Calu3 (cell line): ENCODE measurements at regions not wholly inside any gene's neighbourhood (a gene's known extent, or its start where the extent isn't known, plus 50 kb on each side); places are given as distances from the start of the nearest gene placed in this dataset.

Source experiments
- BruUV-seq: library from RNA; stranded (reverse); fragments of 400-500 nt; replicated peaks from 2 replicates; lab custom pipeline; 2021; lab: Mats Ljungman, UMichigan
- CTCF ChIA-PET: fragments of 300-600 bp; sonication (Branson Sonifier 250); formaldehyde crosslinking; loops from one replicate; lab custom pipeline; 2022; ENCODE audit warnings: antibody characterized with exemption; lab: Charles Lee
- DNase-seq: peaks from one replicate; pipeline ENCODE4 v3.0.0; 2022
- H3K27ac Mint-ChIP-seq: one replicate; pipeline ENCODE4 v1.8.0; 2022; ENCODE audit warnings: mixed read lengths; ENCODE audit not compliant: unreplicated experiment
- H3K27me3 Mint-ChIP-seq: one replicate; pipeline ENCODE4 v1.8.0; 2022; ENCODE audit warnings: mixed read lengths; ENCODE audit not compliant: unreplicated experiment
- H3K36me3 Mint-ChIP-seq: one replicate; pipeline ENCODE4 v1.8.0; 2022; ENCODE audit warnings: mild to moderate bottlenecking, moderate library complexity, mixed read lengths; ENCODE audit not compliant: insufficient read depth, unreplicated experiment
- H3K4me1 Mint-ChIP-seq: one replicate; pipeline ENCODE4 v1.8.0; 2022; ENCODE audit warnings: mild to moderate bottlenecking, low read depth, mixed read lengths; ENCODE audit not compliant: unreplicated experiment
- H3K4me3 Mint-ChIP-seq: one replicate; pipeline ENCODE4 v1.8.0; 2022; ENCODE audit warnings: mild to moderate bottlenecking, low read depth, moderate library complexity, mixed read lengths; ENCODE audit not compliant: unreplicated experiment
- H3K9me3 Mint-ChIP-seq: one replicate; pipeline ENCODE4 v1.8.0; 2022; ENCODE audit warnings: low read depth, mixed read lengths; ENCODE audit not compliant: unreplicated experiment
- intact Hi-C: fragments of 100-400 bp; cut with micrococcal nuclease; formaldehyde crosslinking; loops from one replicate; pipeline ENCODE4 v1.10.0; 2022; ENCODE audit not compliant: unreplicated experiment
- TF ChIP-seq, protein P1 (sequence below): fragments of 200-600 bp; IDR thresholded peaks from one replicate; pipeline ENCODE4 v1.8.0; 2022; ENCODE audit warnings: antibody characterized with exemption; ENCODE audit not compliant: unreplicated experiment

GRCh38 chr1:219526074-219526473, 86.8 kb downstream of the ZC3H11B start:
- Mint-ChIP-seq H3K9me3 (no peaks in the 10 kb centered on the region), H3K27ac (no peak overlapping the region), H3K4me1 (no peaks in the 10 kb centered on the region), H3K27me3 (no peaks in the 10 kb centered on the region), H3K4me3 (no peak overlapping the region), H3K36me3 (no peaks in the 10 kb centered on the region)
- no peak for DNase-seq
- intact Hi-C loops: no loop called here
- CTCF ChIA-PET: no interaction called here
- no TSS peak for BruUV-seq
- TF ChIP-seq, protein P1, sequence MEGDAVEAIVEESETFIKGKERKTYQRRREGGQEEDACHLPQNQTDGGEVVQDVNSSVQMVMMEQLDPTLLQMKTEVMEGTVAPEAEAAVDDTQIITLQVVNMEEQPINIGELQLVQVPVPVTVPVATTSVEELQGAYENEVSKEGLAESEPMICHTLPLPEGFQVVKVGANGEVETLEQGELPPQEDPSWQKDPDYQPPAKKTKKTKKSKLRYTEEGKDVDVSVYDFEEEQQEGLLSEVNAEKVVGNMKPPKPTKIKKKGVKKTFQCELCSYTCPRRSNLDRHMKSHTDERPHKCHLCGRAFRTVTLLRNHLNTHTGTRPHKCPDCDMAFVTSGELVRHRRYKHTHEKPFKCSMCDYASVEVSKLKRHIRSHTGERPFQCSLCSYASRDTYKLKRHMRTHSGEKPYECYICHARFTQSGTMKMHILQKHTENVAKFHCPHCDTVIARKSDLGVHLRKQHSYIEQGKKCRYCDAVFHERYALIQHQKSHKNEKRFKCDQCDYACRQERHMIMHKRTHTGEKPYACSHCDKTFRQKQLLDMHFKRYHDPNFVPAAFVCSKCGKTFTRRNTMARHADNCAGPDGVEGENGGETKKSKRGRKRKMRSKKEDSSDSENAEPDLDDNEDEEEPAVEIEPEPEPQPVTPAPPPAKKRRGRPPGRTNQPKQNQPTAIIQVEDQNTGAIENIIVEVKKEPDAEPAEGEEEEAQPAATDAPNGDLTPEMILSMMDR: no peak

DNA sequence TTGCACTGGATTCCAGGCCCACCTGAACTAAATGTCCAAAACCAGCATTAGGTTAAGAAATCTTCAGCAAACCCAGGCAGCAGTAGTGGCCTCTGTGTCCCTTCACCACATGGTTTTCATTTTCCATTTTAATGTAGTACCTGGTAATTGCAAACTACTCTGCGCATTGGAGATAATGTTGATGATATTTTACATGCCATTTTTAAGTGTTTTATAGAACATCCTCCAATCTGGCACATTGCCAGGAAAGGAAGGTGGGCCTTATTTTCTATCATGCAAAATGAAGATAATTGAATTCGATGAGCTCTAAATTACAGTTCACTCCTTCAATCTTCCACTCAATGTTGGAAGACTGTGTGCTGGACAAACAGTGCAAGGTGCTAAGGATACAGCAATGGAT, 89.5 kb downstream of the ZC3H11B start:
- CTCF ChIA-PET: no interaction called here

GRCh38 chr1:219521325-219521724, 91.6 kb downstream of the ZC3H11B start:
- TF ChIP-seq, protein P1: no peak
- Mint-ChIP-seq H3K9me3 (no peaks in the 10 kb centered on the region), H3K4me1 (peaks cover 33% of the 10 kb centered on the region), H3K4me3 (no peak overlapping the region), H3K27ac (no peak overlapping the region), H3K36me3 (no peaks in the 10 kb centered on the region), H3K27me3 (no peaks in the 10 kb centered on the region)
- no TSS peak for BruUV-seq
- intact Hi-C loops: loop anchor here (5.0 kb wide), 1 partner anchor 1564 kb away; no protein-coding TSS in a partner anchor
- CTCF ChIA-PET: no interaction called here
- no peak for DNase-seq

More for the DNA sequence above, 89.5 kb downstream of the ZC3H11B start:
- TF ChIP-seq, protein P1: no peak
- no peak overlapping the region for H3K4me3 Mint-ChIP-seq
- peaks cover 15% of the 10 kb centered on the region for H3K4me1 Mint-ChIP-seq
- H3K36me3 Mint-ChIP-seq: no peaks in the 10 kb centered on the region
- DNase-seq: no peak
- H3K9me3 Mint-ChIP-seq: no peaks in the 10 kb centered on the region
- H3K27ac Mint-ChIP-seq: no peak overlapping the region
- no TSS peak for BruUV-seq
- intact Hi-C loops: loop anchor here (5.0 kb wide), 1 partner anchor 1566 kb away; no protein-coding TSS in a partner anchor
- no peaks in the 10 kb centered on the region for H3K27me3 Mint-ChIP-seq

- no peaks in the 10 kb centered on the region for H3K36me3 Mint-ChIP-seq
- peaks cover 33% of the 10 kb centered on the region for H3K4me1 Mint-ChIP-seq
- H3K4me3 Mint-ChIP-seq: no peak overlapping the region
- CTCF ChIA-PET: no interaction called here
- BruUV-seq: no TSS peak
- intact Hi-C loops: loop anchor here (5.0 kb wide), 1 partner anchor 1563 kb away; no protein-coding TSS in a partner anchor
- no peaks in the 10 kb centered on the region for H3K27me3 Mint-ChIP-seq
- no peak for DNase-seq
- no peaks in the 10 kb centered on the region for H3K9me3 Mint-ChIP-seq
- H3K27ac Mint-ChIP-seq: no peak overlapping the region
- TF ChIP-seq, protein P1: no peak
Observed at GRCh38 chr1:219520241-219520640, 92.7 kb downstream of the ZC3H11B start.
